HEK293 (cell line): ENCODE measurements at regions not wholly inside any gene's neighbourhood (a gene's known extent, or its start where the extent isn't known, plus 50 kb on each side); places are given as distances from the start of the nearest gene placed in this dataset.

Experiments
- CTCF ChIA-PET: fragments of 350-600 bp; formaldehyde crosslinking; extraction: SDS; loops from one replicate; lab custom pipeline; 2021; ENCODE audit warnings: antibody characterized with exemption; lab: Yijun Ruan, JAX
- POLR2A ChIA-PET: fragments of 300-600 bp; formaldehyde crosslinking; extraction: SDS; loops from one replicate; lab custom pipeline; 2020; ENCODE audit warnings: antibody characterized with exemption, inconsistent platforms; lab: Yijun Ruan, JAX
- H3K27ac ChIP-seq: fragments of 200-500 bp; sonication (Bioruptor generic); 2 replicates; pipeline ENCODE4 v1.5.1; 2014; ENCODE audit warnings: low read depth, low read length, control low read depth, inconsistent platforms; ENCODE audit errors: extremely low read depth
- H3K36me3 ChIP-seq, 2 experiments: fragments of 200-500 bp in 1 of 2; sonication (Bioruptor generic) in 1 of 2; 1 replicate in 1 of 2; 2 replicates in 1 of 2; pipeline ENCODE4 v1.5.1; 2014 to 2017; ENCODE audit warnings: inconsistent platforms in 2 of 2, low read length in 2 of 2; ENCODE audit not compliant: control insufficient read depth in 2 of 2, insufficient read depth in 1 of 2
- H3K4me1 ChIP-seq: fragments of 200-500 bp; sonication (Bioruptor generic); 2 replicates; pipeline ENCODE4 v1.5.1; 2014; ENCODE audit warnings: mild to moderate bottlenecking, low read length, inconsistent platforms; ENCODE audit not compliant: control insufficient read depth, insufficient read depth
- H3K4me3 ChIP-seq: 2 replicates; pipeline ENCODE4 v1.5.1; 2011; ENCODE audit warnings: low read depth, mild to moderate bottlenecking, control low read depth, low read length, moderate library complexity
- H3K9me3 ChIP-seq: fragments of 200-500 bp; sonication (Bioruptor generic); 2 replicates; pipeline ENCODE4 v1.5.1; 2014; ENCODE audit warnings: low read depth, low read length, inconsistent platforms; ENCODE audit not compliant: control insufficient read depth, insufficient read depth
- EGR2 ChIP-seq: fragments of 450-650 bp; formaldehyde crosslinking; IDR thresholded peaks from 2 replicates; pipeline ENCODE4 v1.5.1; 2016; ENCODE audit warnings: low read depth, missing biosample characterization, missing genetic modification characterization
- HOXC10 ChIP-seq: sonication (generic); formaldehyde crosslinking; IDR thresholded peaks from 2 replicates; pipeline ENCODE4 v1.8.1; 2023; ENCODE audit warnings: mild to moderate bottlenecking, missing genetic modification reagents
- IKZF3 ChIP-seq: fragments of 450-650 bp; IDR thresholded peaks from 2 replicates; pipeline ENCODE4 v1.5.0; 2018; ENCODE audit warnings: missing biosample characterization, mild to moderate bottlenecking, missing genetic modification characterization, moderate library complexity
- KLF1 ChIP-seq: fragments of 450-650 bp; formaldehyde crosslinking; IDR thresholded peaks from 2 replicates; pipeline ENCODE4 v1.5.1; 2016; ENCODE audit warnings: missing biosample characterization, missing genetic modification characterization
- WT1 ChIP-seq: fragments of 450-650 bp; formaldehyde crosslinking; IDR thresholded peaks from 2 replicates; pipeline ENCODE4 v1.5.1; 2016; ENCODE audit warnings: missing biosample characterization, missing genetic modification characterization
- ZFHX2 ChIP-seq: fragments of 450-650 bp; formaldehyde crosslinking; conservative IDR thresholded peaks from 2 replicates; pipeline ENCODE4 v1.5.1; 2016; ENCODE audit warnings: missing biosample characterization, missing genetic modification characterization
- ZNF10 ChIP-seq: fragments of 450-650 bp; formaldehyde crosslinking; IDR thresholded peaks from 2 replicates; pipeline ENCODE4 v1.5.1; 2017; ENCODE audit warnings: missing biosample characterization, missing genetic modification characterization
- ZNF132 ChIP-seq: fragments of 450-650 bp; formaldehyde crosslinking; IDR thresholded peaks from 2 replicates; pipeline ENCODE4 v1.5.1; 2017; ENCODE audit warnings: missing biosample characterization, missing genetic modification characterization, borderline replicate concordance
- ZNF341 ChIP-seq: fragments of 450-650 bp; formaldehyde crosslinking; IDR thresholded peaks from 2 replicates; pipeline ENCODE4; 2016; ENCODE audit warnings: low read depth, missing biosample characterization, missing genetic modification characterization
- ZNF473 ChIP-seq: fragments of 450-650 bp; formaldehyde crosslinking; IDR thresholded peaks from 2 replicates; pipeline ENCODE4 v1.5.1; 2017; ENCODE audit warnings: missing biosample characterization, missing genetic modification characterization
- ZNF48 ChIP-seq: fragments of 450-650 bp; formaldehyde crosslinking; IDR thresholded peaks from 2 replicates; pipeline ENCODE4 v1.5.1; 2016; ENCODE audit warnings: missing biosample characterization, missing genetic modification characterization
- ZNF521 ChIP-seq: fragments of 450-650 bp; formaldehyde crosslinking; IDR thresholded peaks from 2 replicates; pipeline ENCODE4 v1.5.1; 2017; ENCODE audit warnings: missing biosample characterization, mild to moderate bottlenecking, missing genetic modification characterization
- ZNF600 ChIP-seq: fragments of 450-650 bp; formaldehyde crosslinking; IDR thresholded peaks from 2 replicates; pipeline ENCODE4 v1.5.1; 2016; ENCODE audit warnings: missing biosample characterization, missing genetic modification characterization
- ZNF624 ChIP-seq: fragments of 450-650 bp; formaldehyde crosslinking; IDR thresholded peaks from 2 replicates; pipeline ENCODE4 v1.5.1; 2017; ENCODE audit warnings: missing biosample characterization, missing genetic modification characterization
- ZNF658 ChIP-seq: fragments of 450-650 bp; formaldehyde crosslinking; IDR thresholded peaks from 2 replicates; pipeline ENCODE4; 2016; ENCODE audit warnings: missing biosample characterization, missing genetic modification characterization
- ZNF670 ChIP-seq: fragments of 450-650 bp; formaldehyde crosslinking; IDR thresholded peaks from 2 replicates; pipeline ENCODE4 v1.5.1; 2016; ENCODE audit warnings: missing biosample characterization, missing genetic modification characterization, low read depth
- ZNF776 ChIP-seq: fragments of 450-650 bp; formaldehyde crosslinking; IDR thresholded peaks from 2 replicates; pipeline ENCODE4 v1.5.0; 2017; ENCODE audit warnings: missing biosample characterization, missing genetic modification characterization, borderline replicate concordance
- TF ChIP-seq, protein P1 (sequence below): fragments of 450-650 bp; formaldehyde crosslinking; IDR thresholded peaks from 2 replicates; pipeline ENCODE4 v1.5.1; 2016; ENCODE audit warnings: missing biosample characterization, missing genetic modification characterization
- TF ChIP-seq, protein P2 (sequence below): fragments of 450-650 bp; formaldehyde crosslinking; IDR thresholded peaks from 2 replicates; pipeline ENCODE4 v1.5.1; 2017; ENCODE audit warnings: missing biosample characterization, mild to moderate bottlenecking, missing genetic modification characterization, moderate library complexity
- TF ChIP-seq, protein P3 (sequence below): fragments of 450-650 bp; formaldehyde crosslinking; IDR thresholded peaks from 2 replicates; pipeline ENCODE4 v1.5.1; 2016; ENCODE audit warnings: missing biosample characterization, missing genetic modification characterization
- TF ChIP-seq, protein P4 (sequence below): fragments of 450-650 bp; formaldehyde crosslinking; IDR thresholded peaks from 2 replicates; pipeline ENCODE4 v1.5.1; 2016; ENCODE audit warnings: missing biosample characterization, missing genetic modification characterization
- TF ChIP-seq, protein P5 (sequence below): fragments of 450-650 bp; formaldehyde crosslinking; IDR thresholded peaks from 2 replicates; pipeline ENCODE4 v1.5.1; 2016; ENCODE audit warnings: missing biosample characterization, missing genetic modification characterization

DNA sequence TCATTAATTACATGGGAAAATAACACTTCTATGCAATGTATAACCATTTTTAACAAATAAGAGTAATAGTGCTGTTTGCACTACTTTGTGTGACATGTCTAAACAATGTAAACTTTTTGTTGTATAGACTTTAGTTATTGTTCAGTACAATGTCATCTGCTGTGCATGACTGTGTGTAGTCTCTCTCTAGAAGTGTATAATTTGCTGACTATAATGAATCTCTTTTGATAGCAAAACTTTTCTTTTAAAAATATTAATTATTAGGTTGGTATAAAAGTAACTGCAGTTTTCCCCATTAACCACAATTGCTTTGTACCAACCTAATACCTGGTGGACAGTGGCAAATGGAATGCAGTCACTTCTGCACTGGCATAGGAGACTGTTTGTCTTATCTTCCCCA, 124.2 kb upstream of the SGK1 start (continued):
- TF ChIP-seq, protein P1, sequence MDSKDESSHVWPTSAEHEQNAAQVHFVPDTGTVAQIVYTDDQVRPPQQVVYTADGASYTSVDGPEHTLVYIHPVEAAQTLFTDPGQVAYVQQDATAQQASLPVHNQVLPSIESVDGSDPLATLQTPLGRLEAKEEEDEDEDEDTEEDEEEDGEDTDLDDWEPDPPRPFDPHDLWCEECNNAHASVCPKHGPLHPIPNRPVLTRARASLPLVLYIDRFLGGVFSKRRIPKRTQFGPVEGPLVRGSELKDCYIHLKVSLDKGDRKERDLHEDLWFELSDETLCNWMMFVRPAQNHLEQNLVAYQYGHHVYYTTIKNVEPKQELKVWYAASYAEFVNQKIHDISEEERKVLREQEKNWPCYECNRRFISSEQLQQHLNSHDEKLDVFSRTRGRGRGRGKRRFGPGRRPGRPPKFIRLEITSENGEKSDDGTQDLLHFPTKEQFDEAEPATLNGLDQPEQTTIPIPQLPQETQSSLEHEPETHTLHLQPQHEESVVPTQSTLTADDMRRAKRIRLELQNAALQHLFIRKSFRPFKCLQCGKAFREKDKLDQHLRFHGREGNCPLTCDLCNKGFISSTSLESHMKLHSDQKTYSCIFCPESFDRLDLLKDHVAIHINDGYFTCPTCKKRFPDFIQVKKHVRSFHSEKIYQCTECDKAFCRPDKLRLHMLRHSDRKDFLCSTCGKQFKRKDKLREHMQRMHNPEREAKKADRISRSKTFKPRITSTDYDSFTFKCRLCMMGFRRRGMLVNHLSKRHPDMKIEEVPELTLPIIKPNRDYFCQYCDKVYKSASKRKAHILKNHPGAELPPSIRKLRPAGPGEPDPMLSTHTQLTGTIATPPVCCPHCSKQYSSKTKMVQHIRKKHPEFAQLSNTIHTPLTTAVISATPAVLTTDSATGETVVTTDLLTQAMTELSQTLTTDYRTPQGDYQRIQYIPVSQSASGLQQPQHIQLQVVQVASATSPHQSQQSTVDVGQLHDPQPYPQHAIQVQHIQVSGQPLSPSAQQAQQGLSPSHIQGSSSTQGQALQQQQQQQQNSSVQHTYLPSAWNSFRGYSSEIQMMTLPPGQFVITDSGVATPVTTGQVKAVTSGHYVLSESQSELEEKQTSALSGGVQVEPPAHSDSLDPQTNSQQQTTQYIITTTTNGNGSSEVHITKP (tag by site-specific recombination) = no peak
- TF ChIP-seq ZNF132 = no peak
- no peak for TF ChIP-seq ZNF341 (tag by site-specific recombination)

DNA sequence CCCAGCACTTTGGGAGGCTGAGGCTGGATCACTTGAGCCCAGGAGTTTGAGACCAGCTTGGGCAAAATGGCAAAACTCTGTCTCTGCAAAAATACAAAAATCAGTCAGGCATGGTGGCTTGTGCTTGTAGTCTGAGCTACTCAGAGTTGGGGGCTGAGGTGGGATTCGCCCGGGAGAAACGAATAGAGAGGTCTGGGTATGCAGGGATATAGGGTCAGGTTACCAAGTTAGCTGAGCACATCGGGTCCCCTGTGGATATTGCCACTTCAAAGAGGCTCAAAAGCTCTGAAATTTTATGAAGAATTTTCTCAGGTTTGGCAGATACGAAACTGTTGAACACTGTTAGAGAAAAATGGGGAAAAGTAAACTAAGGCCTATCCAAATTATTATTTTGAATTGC, 120.9 kb upstream of the SGK1 start:
- CTCF ChIA-PET = interaction anchor here (0.7 to 0.8 kb wide), 2 partner anchors 261 to 501 kb away, joined by 3 read pairs; no protein-coding TSS in a partner anchor
- TF ChIP-seq ZNF48 (tag by site-specific recombination) (no peak), KLF1 (tag by site-specific recombination) (no peak), ZNF521 (no peak), WT1 (no peak), HOXC10 (CRISPR knock-in tag) (no peak), ZNF10 (tag by site-specific recombination) (no peak), ZNF624 (tag by site-specific recombination) (no peak), ZNF670 (tag by site-specific recombination) (no peak), ZNF658 (no peak)
- TF ChIP-seq, protein P2, sequence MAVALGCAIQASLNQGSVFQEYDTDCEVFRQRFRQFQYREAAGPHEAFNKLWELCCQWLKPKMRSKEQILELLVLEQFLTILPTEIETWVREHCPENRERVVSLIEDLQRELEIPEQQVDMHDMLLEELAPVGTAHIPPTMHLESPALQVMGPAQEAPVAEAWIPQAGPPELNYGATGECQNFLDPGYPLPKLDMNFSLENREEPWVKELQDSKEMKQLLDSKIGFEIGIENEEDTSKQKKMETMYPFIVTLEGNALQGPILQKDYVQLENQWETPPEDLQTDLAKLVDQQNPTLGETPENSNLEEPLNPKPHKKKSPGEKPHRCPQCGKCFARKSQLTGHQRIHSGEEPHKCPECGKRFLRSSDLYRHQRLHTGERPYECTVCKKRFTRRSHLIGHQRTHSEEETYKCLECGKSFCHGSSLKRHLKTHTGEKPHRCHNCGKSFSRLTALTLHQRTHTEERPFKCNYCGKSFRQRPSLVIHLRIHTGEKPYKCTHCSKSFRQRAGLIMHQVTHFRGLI (tag by site-specific recombination) = no peak
- TF ChIP-seq, protein P3, sequence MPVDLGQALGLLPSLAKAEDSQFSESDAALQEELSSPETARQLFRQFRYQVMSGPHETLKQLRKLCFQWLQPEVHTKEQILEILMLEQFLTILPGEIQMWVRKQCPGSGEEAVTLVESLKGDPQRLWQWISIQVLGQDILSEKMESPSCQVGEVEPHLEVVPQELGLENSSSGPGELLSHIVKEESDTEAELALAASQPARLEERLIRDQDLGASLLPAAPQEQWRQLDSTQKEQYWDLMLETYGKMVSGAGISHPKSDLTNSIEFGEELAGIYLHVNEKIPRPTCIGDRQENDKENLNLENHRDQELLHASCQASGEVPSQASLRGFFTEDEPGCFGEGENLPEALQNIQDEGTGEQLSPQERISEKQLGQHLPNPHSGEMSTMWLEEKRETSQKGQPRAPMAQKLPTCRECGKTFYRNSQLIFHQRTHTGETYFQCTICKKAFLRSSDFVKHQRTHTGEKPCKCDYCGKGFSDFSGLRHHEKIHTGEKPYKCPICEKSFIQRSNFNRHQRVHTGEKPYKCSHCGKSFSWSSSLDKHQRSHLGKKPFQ (tag by site-specific recombination) = no peak
- TF ChIP-seq, protein P4, sequence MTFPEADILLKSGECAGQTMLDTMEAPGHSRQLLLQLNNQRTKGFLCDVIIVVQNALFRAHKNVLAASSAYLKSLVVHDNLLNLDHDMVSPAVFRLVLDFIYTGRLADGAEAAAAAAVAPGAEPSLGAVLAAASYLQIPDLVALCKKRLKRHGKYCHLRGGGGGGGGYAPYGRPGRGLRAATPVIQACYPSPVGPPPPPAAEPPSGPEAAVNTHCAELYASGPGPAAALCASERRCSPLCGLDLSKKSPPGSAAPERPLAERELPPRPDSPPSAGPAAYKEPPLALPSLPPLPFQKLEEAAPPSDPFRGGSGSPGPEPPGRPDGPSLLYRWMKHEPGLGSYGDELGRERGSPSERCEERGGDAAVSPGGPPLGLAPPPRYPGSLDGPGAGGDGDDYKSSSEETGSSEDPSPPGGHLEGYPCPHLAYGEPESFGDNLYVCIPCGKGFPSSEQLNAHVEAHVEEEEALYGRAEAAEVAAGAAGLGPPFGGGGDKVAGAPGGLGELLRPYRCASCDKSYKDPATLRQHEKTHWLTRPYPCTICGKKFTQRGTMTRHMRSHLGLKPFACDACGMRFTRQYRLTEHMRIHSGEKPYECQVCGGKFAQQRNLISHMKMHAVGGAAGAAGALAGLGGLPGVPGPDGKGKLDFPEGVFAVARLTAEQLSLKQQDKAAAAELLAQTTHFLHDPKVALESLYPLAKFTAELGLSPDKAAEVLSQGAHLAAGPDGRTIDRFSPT (tag by site-specific recombination) = no peak
- TF ChIP-seq, all 188 proteins: peak for 0
- H3K4me1 ChIP-seq = peaks cover 3% of the 10 kb centered on the region; the same call in 1 of the 2 replicates
- no peak overlapping the region for H3K27ac ChIP-seq
- no peak overlapping the region for H3K4me3 ChIP-seq
- H3K36me3 ChIP-seq = no peaks in the 10 kb centered on the region
- POLR2A ChIA-PET = interaction anchor here (0.9 kb wide), 1 partner anchor 98 kb away, joined by 11 read pairs; no protein-coding TSS in a partner anchor
- no peaks in the 10 kb centered on the region for H3K9me3 ChIP-seq

DNA sequence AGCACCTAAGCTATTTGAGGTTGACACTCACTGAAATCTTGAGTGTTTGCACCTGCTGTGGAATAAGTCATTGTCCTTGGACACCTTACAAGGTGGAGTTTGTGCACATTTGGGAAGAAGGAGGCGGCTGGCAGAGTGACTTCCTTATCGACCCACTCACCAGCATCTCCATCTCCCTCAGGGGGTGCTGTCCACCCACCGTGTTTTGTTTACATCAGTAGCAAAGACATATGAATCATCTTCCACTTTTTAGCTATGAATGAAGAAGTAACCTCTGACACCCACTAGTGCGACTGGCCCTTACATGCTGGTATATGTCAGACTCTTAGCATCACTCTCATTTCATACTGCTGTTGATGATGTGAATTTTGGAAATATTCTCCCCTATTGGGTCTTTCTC, 119.5 kb upstream of the SGK1 start:
- no peaks in the 10 kb centered on the region for H3K9me3 ChIP-seq
- H3K4me3 ChIP-seq = no peak overlapping the region
- H3K36me3 ChIP-seq = no peaks in the 10 kb centered on the region
- POLR2A ChIA-PET = interaction anchor here (0.5 kb wide), 1 partner anchor 85 kb away, joined by 6 read pairs; no protein-coding TSS in a partner anchor
- TF ChIP-seq EGR2 (tag by site-specific recombination) = peak; percentile 59
- TF ChIP-seq, protein P5, sequence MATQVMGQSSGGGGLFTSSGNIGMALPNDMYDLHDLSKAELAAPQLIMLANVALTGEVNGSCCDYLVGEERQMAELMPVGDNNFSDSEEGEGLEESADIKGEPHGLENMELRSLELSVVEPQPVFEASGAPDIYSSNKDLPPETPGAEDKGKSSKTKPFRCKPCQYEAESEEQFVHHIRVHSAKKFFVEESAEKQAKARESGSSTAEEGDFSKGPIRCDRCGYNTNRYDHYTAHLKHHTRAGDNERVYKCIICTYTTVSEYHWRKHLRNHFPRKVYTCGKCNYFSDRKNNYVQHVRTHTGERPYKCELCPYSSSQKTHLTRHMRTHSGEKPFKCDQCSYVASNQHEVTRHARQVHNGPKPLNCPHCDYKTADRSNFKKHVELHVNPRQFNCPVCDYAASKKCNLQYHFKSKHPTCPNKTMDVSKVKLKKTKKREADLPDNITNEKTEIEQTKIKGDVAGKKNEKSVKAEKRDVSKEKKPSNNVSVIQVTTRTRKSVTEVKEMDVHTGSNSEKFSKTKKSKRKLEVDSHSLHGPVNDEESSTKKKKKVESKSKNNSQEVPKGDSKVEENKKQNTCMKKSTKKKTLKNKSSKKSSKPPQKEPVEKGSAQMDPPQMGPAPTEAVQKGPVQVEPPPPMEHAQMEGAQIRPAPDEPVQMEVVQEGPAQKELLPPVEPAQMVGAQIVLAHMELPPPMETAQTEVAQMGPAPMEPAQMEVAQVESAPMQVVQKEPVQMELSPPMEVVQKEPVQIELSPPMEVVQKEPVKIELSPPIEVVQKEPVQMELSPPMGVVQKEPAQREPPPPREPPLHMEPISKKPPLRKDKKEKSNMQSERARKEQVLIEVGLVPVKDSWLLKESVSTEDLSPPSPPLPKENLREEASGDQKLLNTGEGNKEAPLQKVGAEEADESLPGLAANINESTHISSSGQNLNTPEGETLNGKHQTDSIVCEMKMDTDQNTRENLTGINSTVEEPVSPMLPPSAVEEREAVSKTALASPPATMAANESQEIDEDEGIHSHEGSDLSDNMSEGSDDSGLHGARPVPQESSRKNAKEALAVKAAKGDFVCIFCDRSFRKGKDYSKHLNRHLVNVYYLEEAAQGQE = peak; percentile 48
- TF ChIP-seq ZNF776 = no peak
- no peak for TF ChIP-seq IKZF3 (tag by site-specific recombination)
- no peak for TF ChIP-seq ZNF473 (tag by site-specific recombination)
- TF ChIP-seq ZNF600 = no peak
- TF ChIP-seq ZFHX2 (tag by site-specific recombination) = peak; percentile 60
- TF ChIP-seq, all 188 proteins: peak for 3
- CTCF ChIA-PET = interaction anchor here (0.6 to 1.2 kb wide), 9 partner anchors 15 to 1754 kb away, joined by 3 to 6 read pairs (median 3); no protein-coding TSS in a partner anchor
- Histone ChIP-seq H3K4me1 (peaks cover 3% of the 10 kb centered on the region; the same call in 1 of the 2 replicates), H3K27ac (no peak overlapping the region)
